Brain microvascular endothelial cell (primary cell): ENCODE measurements at regions not wholly inside any gene's neighbourhood (a gene's known extent, or its start where the extent isn't known, plus 50 kb on each side); places are given as distances from the start of the nearest gene placed in this dataset.

Experiments used
- DNase-seq: peaks from one replicate; pipeline ENCODE4 v3.0.0-alpha.2; 2020
- H3K27ac ChIP-seq: fragments of 250-450 bp; sonication (Bioruptor Pico); 2 replicates; pipeline ENCODE4 v1.5.1; 2020; ENCODE audit warnings: mild to moderate bottlenecking, moderate library complexity
- H3K27me3 ChIP-seq: fragments of 250-450 bp; sonication (Bioruptor Pico); replicated peaks from 2 replicates; pipeline ENCODE4 v1.5.1; 2020; ENCODE audit warnings: mild to moderate bottlenecking
- H3K36me3 ChIP-seq: fragments of 250-450 bp; sonication (Bioruptor Pico); replicated peaks from 2 replicates; pipeline ENCODE4 v1.5.1; 2020; ENCODE audit warnings: mild to moderate bottlenecking
- H3K4me3 ChIP-seq: 2 replicates; pipeline ENCODE4 v1.5.1; 2011; ENCODE audit warnings: low read depth, mild to moderate bottlenecking, control low read depth, low read length, moderate library complexity
- CTCF ChIP-seq: IDR thresholded peaks from 2 replicates; pipeline ENCODE4 v1.5.1; 2011; ENCODE audit warnings: low read depth, mild to moderate bottlenecking, moderate library complexity, low read length, control low read depth, inconsistent platforms; ENCODE audit errors: missing control alignments
- in situ Hi-C: cut with HindIII; loops from 2 replicates; pipeline ENCODE4 v1.10.0; 2017; ENCODE audit warnings: low sequenced_read_pairs, low pct_ligation_motif_present

GRCh38 chr13:100798739-100799361 lies 124.3 kb upstream of the TMTC4 start:
- in situ Hi-C loops, result no loop called here
- H3K27me3 ChIP-seq, result no peaks in the 10 kb centered on the region
- no peak overlapping the region for H3K4me3 ChIP-seq
- no peak for DNase-seq
- no peak overlapping the region for H3K27ac ChIP-seq
- no peak for TF ChIP-seq CTCF
- no peaks in the 10 kb centered on the region for H3K36me3 ChIP-seq

- no peak for DNase-seq
- no peaks in the 10 kb centered on the region for H3K27me3 ChIP-seq
- no peak overlapping the region for H3K27ac ChIP-seq
- in situ Hi-C loops, result no loop called here
- TF ChIP-seq CTCF, result no peak
- no peak overlapping the region for H3K4me3 ChIP-seq
- H3K36me3 ChIP-seq, result no peaks in the 10 kb centered on the region
Measured at GRCh38 chr13:100797921-100798320, 123.3 kb upstream of the TMTC4 start.

- in situ Hi-C loops, result no loop called here
- no peaks in the 10 kb centered on the region for H3K27me3 ChIP-seq
- no peak overlapping the region for H3K27ac ChIP-seq
- no peak overlapping the region for H3K4me3 ChIP-seq
- H3K36me3 ChIP-seq, result no peaks in the 10 kb centered on the region
- no peak for TF ChIP-seq CTCF
- no peak for DNase-seq
Measured at GRCh38 chr13:100796463-100796862, 121.9 kb upstream of the TMTC4 start.

- Histone ChIP-seq H3K36me3 (no peaks in the 10 kb centered on the region), H3K4me3 (no peak overlapping the region), H3K27me3 (no peaks in the 10 kb centered on the region), H3K27ac (no peak overlapping the region)
- DNase-seq, result no peak
- in situ Hi-C loops, result no loop called here
- TF ChIP-seq CTCF, result no peak
Measured at GRCh38 chr13:100794575-100794974, 120.0 kb upstream of the TMTC4 start.

- in situ Hi-C loops, result no loop called here
- DNase-seq, result no peak
- TF ChIP-seq CTCF, result no peak
Measured at GRCh38 chr13:100790405-100790804, 115.8 kb upstream of the TMTC4 start.

GRCh38 chr13:100789968-100790367 lies 115.4 kb upstream of the TMTC4 start:
- in situ Hi-C loops, result no loop called here
- DNase-seq, result no peak

More at GRCh38 chr13:100790405-100790804, 115.8 kb upstream of the TMTC4 start:
- no peaks in the 10 kb centered on the region for H3K27me3 ChIP-seq
- no peak overlapping the region for H3K4me3 ChIP-seq
- H3K36me3 ChIP-seq, result no peaks in the 10 kb centered on the region
- H3K27ac ChIP-seq, result no peak overlapping the region

More at GRCh38 chr13:100789968-100790367, 115.4 kb upstream of the TMTC4 start:
- no peak overlapping the region for H3K4me3 ChIP-seq
- TF ChIP-seq CTCF, result no peak
- H3K27ac ChIP-seq, result no peak overlapping the region
- H3K27me3 ChIP-seq, result no peaks in the 10 kb centered on the region
- H3K36me3 ChIP-seq, result no peaks in the 10 kb centered on the region
